Astrocyte of the cerebellum (primary cell): ENCODE measurements at regions not wholly inside any gene's neighbourhood (a gene's known extent, or its start where the extent isn't known, plus 50 kb on each side); places are given as distances from the start of the nearest gene placed in this dataset.

Experiments used
- DNase-seq: peaks from one replicate; pipeline ENCODE4 v3.0.0-alpha.2; 2011; ENCODE audit warnings: low read depth
- H3K4me3 ChIP-seq: 2 replicates; pipeline ENCODE4 v1.5.1; 2011; ENCODE audit warnings: mild to moderate bottlenecking, low read depth, low read length, moderate library complexity
- in situ Hi-C: cut with HindIII; loops from 2 replicates; pipeline ENCODE4 v1.10.0; 2017; ENCODE audit warnings: low sequenced_read_pairs
- TF ChIP-seq, protein P1 (sequence below): IDR thresholded peaks from 2 replicates; pipeline ENCODE4 v1.5.1; 2012; ENCODE audit warnings: low read length, low read depth, moderate library complexity, mild to moderate bottlenecking; ENCODE audit errors: missing control alignments

- DNase-seq: no peak
- TF ChIP-seq, protein P1, sequence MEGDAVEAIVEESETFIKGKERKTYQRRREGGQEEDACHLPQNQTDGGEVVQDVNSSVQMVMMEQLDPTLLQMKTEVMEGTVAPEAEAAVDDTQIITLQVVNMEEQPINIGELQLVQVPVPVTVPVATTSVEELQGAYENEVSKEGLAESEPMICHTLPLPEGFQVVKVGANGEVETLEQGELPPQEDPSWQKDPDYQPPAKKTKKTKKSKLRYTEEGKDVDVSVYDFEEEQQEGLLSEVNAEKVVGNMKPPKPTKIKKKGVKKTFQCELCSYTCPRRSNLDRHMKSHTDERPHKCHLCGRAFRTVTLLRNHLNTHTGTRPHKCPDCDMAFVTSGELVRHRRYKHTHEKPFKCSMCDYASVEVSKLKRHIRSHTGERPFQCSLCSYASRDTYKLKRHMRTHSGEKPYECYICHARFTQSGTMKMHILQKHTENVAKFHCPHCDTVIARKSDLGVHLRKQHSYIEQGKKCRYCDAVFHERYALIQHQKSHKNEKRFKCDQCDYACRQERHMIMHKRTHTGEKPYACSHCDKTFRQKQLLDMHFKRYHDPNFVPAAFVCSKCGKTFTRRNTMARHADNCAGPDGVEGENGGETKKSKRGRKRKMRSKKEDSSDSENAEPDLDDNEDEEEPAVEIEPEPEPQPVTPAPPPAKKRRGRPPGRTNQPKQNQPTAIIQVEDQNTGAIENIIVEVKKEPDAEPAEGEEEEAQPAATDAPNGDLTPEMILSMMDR: no peak
- in situ Hi-C loops: no loop called here
- no peak overlapping the region for H3K4me3 ChIP-seq
Observed at GRCh38 chr16:26344240-26344776, 652.5 kb downstream of the HS3ST4 start.

GRCh38 chr16:26344976-26345375 lies 653.2 kb downstream of the HS3ST4 start:
- TF ChIP-seq, protein P1: no peak
- no peak overlapping the region for H3K4me3 ChIP-seq
- DNase-seq: no peak
- in situ Hi-C loops: no loop called here

DNA sequence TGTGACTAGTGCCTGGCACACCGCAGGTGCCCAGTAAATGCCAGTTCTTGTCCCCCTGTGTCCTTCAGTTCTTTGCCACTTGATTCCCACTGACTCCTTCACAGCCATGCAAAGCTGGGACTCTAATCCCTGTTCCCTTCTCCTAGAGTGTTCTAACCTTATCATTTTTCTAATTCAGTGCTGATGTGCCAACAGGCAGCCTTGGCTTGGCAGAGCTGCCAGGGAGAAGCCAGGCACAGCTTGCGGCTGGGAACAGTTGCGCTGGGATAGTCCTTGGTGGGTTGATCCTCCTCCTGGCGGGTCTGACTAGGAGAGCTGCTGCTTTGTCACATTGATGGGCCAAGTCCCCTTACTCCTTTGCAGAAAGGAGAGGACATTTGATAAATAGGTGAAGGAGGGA lies 654.2 kb downstream of the HS3ST4 start:
- in situ Hi-C loops: no loop called here
- no peak overlapping the region for H3K4me3 ChIP-seq
- no peak for DNase-seq
- TF ChIP-seq, protein P1: no peak

GRCh38 chr16:26348095-26348494 lies 656.3 kb downstream of the HS3ST4 start:
- in situ Hi-C loops: no loop called here

GRCh38 chr16:26360867-26361266 lies 669.1 kb downstream of the HS3ST4 start:
- no peak for DNase-seq
- TF ChIP-seq, protein P1: no peak
- no peak overlapping the region for H3K4me3 ChIP-seq
- in situ Hi-C loops: no loop called here

More at GRCh38 chr16:26348095-26348494, 656.3 kb downstream of the HS3ST4 start:
- TF ChIP-seq, protein P1: no peak
- H3K4me3 ChIP-seq: no peak overlapping the region
- DNase-seq: no peak

- no peak for DNase-seq
- in situ Hi-C loops: no loop called here
- TF ChIP-seq, protein P1: no peak
- H3K4me3 ChIP-seq: no peak overlapping the region
Observed at GRCh38 chr16:26363581-26363980, 671.8 kb downstream of the HS3ST4 start.
